ENCODE measurements at regions not wholly inside any gene's neighbourhood (a gene's known extent, or its start where the extent isn't known, plus 50 kb on each side); places are given as distances from the start of the nearest gene placed in this dataset.

DNA sequence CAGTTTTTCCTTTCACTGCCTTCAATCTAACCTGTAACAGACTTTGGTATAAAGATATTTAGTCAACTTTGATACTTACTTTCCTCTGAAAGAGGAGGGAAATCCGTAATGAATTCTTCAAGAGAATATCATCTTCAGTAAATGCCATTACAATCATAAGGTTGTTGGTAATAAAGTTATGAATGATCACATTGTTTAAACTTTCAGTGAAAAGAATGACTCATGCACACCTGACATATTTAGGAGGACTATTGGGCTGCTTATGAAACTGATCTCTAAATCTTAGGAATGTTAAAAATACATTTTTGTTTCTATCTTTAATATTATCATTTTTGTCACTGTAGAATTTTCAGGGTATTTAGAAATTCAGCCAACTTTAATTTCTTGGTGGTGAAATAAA lies 474.7 kb downstream of the SLC16A7 start:
- Histone ChIP-seq H3K27me3 (ENCODE audit: insufficient read depth, poor library complexity, severe bottlenecking) (no peaks in the 10 kb centered on the region), H3K4me3 (replicated peaks; ENCODE audit: insufficient read depth, low read length) (no peak overlapping the region), H3K27ac (replicated peaks) (no peak overlapping the region)
- DNase-seq (ENCODE audit: low read depth in 1 of 2, low spot score in 1 of 2), result no peak
- TF ChIP-seq SPI1 (IDR thresholded peaks at IDR 0.05; ENCODE audit: borderline replicate concordance, low read depth) (no peak), POLR2AphosphoS5 (IDR thresholded peaks at IDR 0.05; ENCODE audit: low read depth) (no peak), GABPA (IDR thresholded peaks at IDR 0.05; ENCODE audit: low read depth) (no peak)
- TF ChIP-seq, protein P1, sequence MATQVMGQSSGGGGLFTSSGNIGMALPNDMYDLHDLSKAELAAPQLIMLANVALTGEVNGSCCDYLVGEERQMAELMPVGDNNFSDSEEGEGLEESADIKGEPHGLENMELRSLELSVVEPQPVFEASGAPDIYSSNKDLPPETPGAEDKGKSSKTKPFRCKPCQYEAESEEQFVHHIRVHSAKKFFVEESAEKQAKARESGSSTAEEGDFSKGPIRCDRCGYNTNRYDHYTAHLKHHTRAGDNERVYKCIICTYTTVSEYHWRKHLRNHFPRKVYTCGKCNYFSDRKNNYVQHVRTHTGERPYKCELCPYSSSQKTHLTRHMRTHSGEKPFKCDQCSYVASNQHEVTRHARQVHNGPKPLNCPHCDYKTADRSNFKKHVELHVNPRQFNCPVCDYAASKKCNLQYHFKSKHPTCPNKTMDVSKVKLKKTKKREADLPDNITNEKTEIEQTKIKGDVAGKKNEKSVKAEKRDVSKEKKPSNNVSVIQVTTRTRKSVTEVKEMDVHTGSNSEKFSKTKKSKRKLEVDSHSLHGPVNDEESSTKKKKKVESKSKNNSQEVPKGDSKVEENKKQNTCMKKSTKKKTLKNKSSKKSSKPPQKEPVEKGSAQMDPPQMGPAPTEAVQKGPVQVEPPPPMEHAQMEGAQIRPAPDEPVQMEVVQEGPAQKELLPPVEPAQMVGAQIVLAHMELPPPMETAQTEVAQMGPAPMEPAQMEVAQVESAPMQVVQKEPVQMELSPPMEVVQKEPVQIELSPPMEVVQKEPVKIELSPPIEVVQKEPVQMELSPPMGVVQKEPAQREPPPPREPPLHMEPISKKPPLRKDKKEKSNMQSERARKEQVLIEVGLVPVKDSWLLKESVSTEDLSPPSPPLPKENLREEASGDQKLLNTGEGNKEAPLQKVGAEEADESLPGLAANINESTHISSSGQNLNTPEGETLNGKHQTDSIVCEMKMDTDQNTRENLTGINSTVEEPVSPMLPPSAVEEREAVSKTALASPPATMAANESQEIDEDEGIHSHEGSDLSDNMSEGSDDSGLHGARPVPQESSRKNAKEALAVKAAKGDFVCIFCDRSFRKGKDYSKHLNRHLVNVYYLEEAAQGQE (IDR thresholded peaks at IDR 0.05; ENCODE audit: insufficient replicate concordance, low read depth), result no peak
- TF ChIP-seq, protein P2, sequence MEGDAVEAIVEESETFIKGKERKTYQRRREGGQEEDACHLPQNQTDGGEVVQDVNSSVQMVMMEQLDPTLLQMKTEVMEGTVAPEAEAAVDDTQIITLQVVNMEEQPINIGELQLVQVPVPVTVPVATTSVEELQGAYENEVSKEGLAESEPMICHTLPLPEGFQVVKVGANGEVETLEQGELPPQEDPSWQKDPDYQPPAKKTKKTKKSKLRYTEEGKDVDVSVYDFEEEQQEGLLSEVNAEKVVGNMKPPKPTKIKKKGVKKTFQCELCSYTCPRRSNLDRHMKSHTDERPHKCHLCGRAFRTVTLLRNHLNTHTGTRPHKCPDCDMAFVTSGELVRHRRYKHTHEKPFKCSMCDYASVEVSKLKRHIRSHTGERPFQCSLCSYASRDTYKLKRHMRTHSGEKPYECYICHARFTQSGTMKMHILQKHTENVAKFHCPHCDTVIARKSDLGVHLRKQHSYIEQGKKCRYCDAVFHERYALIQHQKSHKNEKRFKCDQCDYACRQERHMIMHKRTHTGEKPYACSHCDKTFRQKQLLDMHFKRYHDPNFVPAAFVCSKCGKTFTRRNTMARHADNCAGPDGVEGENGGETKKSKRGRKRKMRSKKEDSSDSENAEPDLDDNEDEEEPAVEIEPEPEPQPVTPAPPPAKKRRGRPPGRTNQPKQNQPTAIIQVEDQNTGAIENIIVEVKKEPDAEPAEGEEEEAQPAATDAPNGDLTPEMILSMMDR (IDR thresholded peaks at IDR 0.05; ENCODE audit: insufficient read depth, low read length), result no peak

DNA sequence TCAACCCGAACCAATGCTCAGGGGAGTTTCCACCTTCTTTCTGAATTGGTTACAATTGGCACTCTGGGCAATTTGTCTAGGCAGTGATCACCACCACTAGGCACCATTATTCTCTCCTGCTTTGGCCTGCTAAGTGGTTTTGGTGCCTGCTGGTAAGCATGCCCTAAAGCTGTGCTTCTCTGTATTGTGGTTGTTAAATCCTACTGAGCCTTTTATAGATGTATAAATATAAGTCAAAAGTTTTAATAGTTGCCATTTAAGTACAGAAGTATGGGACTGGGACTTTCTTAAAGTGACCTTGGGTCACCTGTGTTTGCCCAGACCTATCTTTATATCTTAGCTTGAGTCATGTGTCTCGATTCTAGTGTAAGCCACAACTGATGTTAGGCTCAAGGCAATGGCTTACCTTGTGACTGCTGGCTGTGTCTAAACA lies 475.9 kb downstream of the SLC16A7 start:
- H3K4me3 ChIP-seq (replicated peaks; ENCODE audit: insufficient read depth, low read length), result no peak overlapping the region
- no peak overlapping the region for H3K27ac ChIP-seq (replicated peaks)
- no peaks in the 10 kb centered on the region for H3K27me3 ChIP-seq (ENCODE audit: insufficient read depth, poor library complexity, severe bottlenecking)
- TF ChIP-seq SPI1 (IDR thresholded peaks at IDR 0.05; ENCODE audit: borderline replicate concordance, low read depth) (no peak), GABPA (IDR thresholded peaks at IDR 0.05; ENCODE audit: low read depth) (no peak), POLR2AphosphoS5 (IDR thresholded peaks at IDR 0.05; ENCODE audit: low read depth) (no peak)
- TF ChIP-seq, protein P1 (IDR thresholded peaks at IDR 0.05; ENCODE audit: insufficient replicate concordance, low read depth), result no peak
- TF ChIP-seq, protein P2 (IDR thresholded peaks at IDR 0.05; ENCODE audit: insufficient read depth, low read length), result no peak
- no peak for DNase-seq (ENCODE audit: low read depth in 1 of 2, low spot score in 1 of 2)

DNA sequence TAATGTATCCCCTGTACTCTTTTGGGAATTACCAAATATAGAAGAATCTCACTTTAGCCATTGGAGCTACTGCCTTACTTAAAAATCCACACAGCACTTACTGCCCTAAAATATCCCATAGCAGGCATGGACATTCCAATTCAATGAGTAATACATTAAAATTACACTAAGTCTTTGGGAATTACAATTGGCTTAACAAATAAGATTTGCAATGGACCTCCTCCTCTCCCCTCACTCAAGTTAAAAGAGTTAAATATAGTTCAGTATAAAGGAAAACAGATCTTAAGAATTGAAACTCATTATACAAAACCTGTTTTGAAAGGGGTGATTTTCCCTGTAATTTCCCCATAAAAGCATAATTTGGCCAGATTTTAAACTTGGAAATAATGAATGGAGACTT lies 477.1 kb downstream of the SLC16A7 start:
- no peak overlapping the region for H3K27ac ChIP-seq (replicated peaks)
- DNase-seq (ENCODE audit: low read depth in 1 of 2, low spot score in 1 of 2), result no peak
- H3K27me3 ChIP-seq (ENCODE audit: insufficient read depth, poor library complexity, severe bottlenecking), result no peaks in the 10 kb centered on the region
- TF ChIP-seq SPI1 (IDR thresholded peaks at IDR 0.05; ENCODE audit: borderline replicate concordance, low read depth) (no peak), POLR2AphosphoS5 (IDR thresholded peaks at IDR 0.05; ENCODE audit: low read depth) (no peak), GABPA (IDR thresholded peaks at IDR 0.05; ENCODE audit: low read depth) (no peak)
- TF ChIP-seq, protein P2 (IDR thresholded peaks at IDR 0.05; ENCODE audit: insufficient read depth, low read length), result no peak
- TF ChIP-seq, protein P1 (IDR thresholded peaks at IDR 0.05; ENCODE audit: insufficient replicate concordance, low read depth), result no peak
- no peak overlapping the region for H3K4me3 ChIP-seq (replicated peaks; ENCODE audit: insufficient read depth, low read length)
